IPS-NIHi11 (cell line): ENCODE measurements at regions not wholly inside any gene's neighbourhood (a gene's known extent, or its start where the extent isn't known, plus 50 kb on each side); places are given as distances from the start of the nearest gene placed in this dataset.
"Not testable (repeated sequence)": the region's sequence is repeated elsewhere in the genome, so short reads cannot be mapped to it uniquely, and the experiment has no call there.

Source experiments
- DNase-seq: peaks from one replicate; pipeline ENCODE4 v3.0.0; 2012; ENCODE audit warnings: mixed read lengths, low spot score

DNA sequence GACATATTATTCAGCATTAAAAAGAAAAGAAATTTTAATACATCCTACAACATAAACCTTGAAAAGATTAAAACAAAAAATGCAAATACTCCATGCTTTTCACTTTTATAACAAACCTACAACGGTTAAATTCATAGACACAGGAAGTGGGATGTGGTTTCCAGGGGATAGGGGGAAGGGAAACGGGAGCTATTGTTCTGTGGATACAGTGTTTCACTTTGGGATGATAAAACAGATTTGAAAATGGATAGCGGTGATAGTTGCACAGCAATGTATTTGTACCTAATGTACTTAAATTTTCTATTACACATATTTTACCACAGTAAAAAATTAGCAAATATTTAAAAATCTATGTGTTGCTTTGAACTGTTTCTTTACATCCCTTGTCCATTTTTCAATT, 368.0 kb downstream of the CDY2B start:
- DNase-seq = not testable (repeated sequence)

DNA sequence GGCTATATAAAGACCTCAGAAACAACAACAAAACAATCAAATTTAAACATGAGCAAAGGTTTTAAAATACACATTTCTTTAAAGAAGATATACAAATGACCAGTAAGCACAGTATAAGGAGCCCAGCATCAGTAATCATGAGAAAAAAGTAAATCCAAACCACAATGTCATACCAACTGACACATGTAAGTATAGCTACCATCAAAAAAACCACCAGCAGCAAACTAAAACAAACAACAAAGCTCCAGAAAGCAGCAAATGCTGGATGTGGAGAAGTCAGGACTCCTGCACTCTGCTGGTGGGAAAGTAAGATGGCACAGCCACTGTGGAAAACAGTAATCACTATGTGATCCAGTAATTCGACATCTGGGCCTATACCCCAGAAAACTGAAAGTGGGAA, 368.5 kb downstream of the CDY2B start:
- DNase-seq = not testable (repeated sequence)

GRCh38 chrY:17505834-17506233, 374.2 kb downstream of the CDY2B start:
- not testable (repeated sequence) for DNase-seq

GRCh38 chrY:17484763-17485162, 395.3 kb downstream of the CDY2B start:
- DNase-seq = not testable (repeated sequence)

DNA sequence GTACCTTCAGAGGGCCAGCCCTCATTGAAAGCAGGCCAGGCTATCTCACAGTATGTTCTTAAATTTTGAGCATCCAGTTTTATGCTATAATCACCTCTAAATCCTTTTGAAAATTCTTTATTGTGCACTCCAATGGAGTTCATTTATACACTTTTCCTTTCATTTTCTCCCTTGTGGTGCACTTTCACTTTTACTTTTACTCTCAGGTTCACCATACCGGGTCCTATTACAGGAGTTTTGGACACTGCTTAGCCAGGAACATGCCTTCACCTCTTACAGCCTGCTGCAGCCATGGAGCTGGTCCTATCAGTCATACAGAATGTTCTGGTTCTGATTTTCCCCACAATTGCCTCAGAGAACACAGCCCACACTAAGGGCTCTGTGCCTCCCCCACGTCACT, 395.9 kb downstream of the CDY2B start:
- DNase-seq = not testable (repeated sequence)

DNA sequence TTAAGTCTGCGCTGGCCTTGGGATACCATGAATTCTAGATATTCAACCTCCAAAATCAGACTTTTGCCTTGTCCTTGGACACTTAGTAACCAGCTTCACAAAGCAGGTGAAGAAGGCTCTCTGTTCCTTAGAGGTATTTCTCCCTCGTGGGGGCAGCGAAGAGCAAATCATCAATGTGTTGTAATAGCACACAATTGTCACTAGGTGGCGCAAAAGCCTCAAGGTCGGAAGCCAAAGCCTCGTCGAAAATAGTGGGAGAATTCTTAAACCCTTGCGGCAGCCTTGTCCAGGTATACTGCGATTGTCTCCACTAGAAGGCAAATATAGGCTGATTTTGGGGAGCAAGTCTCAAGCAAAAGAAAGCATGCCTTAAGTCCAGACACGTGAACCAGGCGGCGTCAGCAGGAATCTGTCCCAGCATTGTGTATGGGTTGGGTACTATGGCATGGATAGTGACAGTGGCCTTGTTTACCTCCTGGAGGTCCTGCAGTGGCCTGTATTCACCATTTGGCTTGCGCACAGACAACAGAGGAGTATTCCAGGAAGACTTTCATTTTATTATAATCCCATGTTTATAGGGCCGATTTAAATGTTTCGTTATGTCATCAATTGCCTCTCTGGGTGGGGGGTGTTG, 398.5 kb downstream of the CDY2B start:
- not testable (repeated sequence) for DNase-seq

DNA sequence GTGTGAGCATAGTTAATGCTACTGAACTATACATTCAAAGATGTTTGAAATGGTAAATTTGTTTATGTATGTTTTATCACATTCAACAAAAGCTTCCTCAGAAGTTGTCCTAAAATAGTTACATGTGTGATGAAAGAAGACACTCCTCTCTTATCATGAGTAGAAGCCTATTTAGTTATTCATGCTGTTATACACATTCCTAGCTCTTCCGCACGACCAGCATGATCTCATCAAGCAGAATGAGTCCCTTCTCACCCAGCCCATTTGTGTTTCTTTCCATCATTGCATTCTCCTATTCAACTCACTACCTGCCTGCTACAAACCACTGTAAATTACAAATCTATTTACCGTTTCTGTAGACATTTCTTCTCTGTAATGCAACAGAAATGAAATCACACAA, 408.0 kb downstream of the CDY2B start:
- DNase-seq = not testable (repeated sequence)

GRCh38 chrY:17459753-17460152, 420.3 kb downstream of the CDY2B start:
- DNase-seq = not testable (repeated sequence)

- peak; percentile 0 for DNase-seq
These were observed 449.4 kb downstream of the CDY2B start for GRCh38 chrY:17430570-17431166.

GRCh38 chrY:17398336-17399072, 481.5 kb downstream of the CDY2B start:
- DNase-seq = no peak

DNA sequence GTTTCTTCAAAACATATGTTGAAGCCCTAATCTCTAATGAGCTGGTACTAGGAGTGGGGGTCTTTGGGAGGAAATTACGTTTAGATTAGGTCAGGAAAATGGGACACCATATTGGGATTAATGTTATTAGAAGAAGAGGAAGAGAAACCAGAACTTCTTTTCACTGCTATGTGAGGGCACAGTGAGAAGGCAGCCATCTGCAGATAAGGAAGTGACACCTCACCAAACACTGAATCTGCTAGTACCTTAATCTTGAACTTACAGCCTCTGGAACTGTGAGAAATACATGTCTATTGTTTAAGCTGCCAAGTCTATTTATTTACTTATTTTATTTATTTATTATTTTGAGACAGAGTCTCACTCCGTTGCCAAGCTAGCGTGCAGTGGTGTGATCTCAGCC, 482.4 kb downstream of the CDY2B start:
- DNase-seq = no peak

- DNase-seq = no peak
These were observed 498.5 kb downstream of the CDY2B start for GRCh38 chrY:17381431-17382070.

- DNase-seq = no peak
These were observed 501.7 kb downstream of the CDY2B start for GRCh38 chrY:17378326-17378725.

DNA sequence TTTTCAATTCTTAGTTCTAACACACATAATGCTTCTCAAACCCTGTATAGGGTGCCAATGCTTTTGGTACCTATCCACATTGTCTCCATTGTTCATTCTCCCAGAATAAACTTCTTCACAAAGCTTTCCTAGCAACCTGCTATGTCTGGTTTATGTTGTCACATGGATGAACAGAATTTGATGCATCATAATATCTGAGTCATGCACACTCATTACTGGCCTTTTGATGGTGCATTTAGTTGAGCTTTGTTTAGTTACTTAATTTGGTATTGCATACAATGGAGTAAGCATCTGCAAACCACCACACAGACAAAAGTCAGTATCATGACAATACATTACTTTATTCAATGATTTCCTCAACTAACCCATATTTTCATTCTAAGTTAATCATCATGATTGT, 511.6 kb downstream of the CDY2B start:
- no peak for DNase-seq

- no peak for DNase-seq
These were observed 513.6 kb downstream of the CDY2B start for GRCh38 chrY:17366400-17366799.

DNA sequence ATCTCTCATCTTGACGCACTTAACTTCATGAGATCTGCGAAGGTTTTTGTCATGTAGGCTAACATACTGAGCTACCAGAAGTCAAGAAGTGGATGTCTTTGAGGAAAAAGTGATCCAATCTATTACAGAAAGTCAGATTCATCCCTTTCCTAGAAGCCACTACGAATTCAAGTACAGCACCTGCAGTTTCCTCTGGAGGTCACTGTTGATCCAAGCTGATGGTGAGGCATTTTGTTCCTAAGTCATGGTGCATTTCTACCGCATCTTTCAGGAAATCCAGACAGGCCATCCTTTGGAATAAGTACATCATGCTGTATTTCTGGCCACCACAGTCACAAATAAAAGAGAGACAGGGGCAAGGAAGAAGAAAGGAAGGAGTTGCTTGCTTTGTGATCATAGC, 541.0 kb downstream of the CDY2B start:
- DNase-seq = no peak

DNA sequence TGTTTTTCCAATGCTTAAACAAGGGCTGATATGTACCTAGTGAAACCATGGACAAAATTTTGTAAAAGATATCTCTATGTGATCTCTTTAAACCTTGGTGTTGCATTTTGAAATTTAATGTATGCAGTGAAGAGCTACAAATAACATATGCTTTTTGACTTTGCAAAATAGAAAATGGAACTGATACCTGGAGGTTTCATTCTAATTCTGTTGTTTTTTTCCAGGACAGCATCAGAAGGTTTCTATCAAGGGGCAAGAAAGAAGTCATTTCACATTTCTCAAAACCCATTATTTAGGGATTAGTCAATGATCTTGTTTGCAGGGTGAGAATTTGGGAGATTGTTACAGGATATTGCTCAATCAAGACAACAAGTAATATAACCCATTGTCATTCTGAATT, 549.3 kb downstream of the CDY2B start:
- DNase-seq = no peak

GRCh38 chrY:17319916-17320315, 560.1 kb downstream of the CDY2B start:
- DNase-seq = no peak

- no peak for DNase-seq
These were observed 561.4 kb downstream of the CDY2B start for GRCh38 chrY:17318631-17319030.

GRCh38 chrY:17277056-17277455, 603.0 kb downstream of the CDY2B start:
- no peak for DNase-seq

- no peak for DNase-seq
These were observed 620.5 kb downstream of the CDY2B start for GRCh38 chrY:17259497-17259896.

DNA sequence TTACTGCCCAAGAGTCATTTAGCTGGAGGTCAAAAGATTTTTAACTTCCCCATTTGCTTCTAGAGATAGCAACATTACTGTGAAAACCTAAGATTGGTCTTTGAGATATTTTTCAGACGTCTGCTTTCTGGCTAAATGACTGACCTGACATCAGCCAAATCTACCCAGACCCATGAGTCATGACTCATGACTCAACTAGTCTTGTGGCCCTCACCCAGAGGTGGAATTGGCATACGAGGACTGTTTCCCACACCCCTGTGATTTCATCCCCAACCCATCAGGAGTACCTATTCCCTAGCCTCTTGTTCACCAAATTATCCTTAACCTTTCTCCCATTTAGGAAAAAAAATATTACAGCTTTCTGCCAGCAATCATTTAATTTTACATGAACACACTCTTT, 641.6 kb downstream of the CDY2B start:
- no peak for DNase-seq

GRCh38 chrY:17235769-17236168, 644.3 kb downstream of the CDY2B start:
- DNase-seq = no peak
